ENCODE measurements at regions not wholly inside any gene's neighbourhood (a gene's known extent, or its start where the extent isn't known, plus 50 kb on each side); places are given as distances from the start of the nearest gene placed in this dataset.
A peak's percentile ranks its signal among the peaks of the same experiment; 100 is the strongest.
"Not testable (repeated sequence)": the region's sequence is repeated elsewhere in the genome, so short reads cannot be mapped to it uniquely, and the experiment has no call there.

DNA sequence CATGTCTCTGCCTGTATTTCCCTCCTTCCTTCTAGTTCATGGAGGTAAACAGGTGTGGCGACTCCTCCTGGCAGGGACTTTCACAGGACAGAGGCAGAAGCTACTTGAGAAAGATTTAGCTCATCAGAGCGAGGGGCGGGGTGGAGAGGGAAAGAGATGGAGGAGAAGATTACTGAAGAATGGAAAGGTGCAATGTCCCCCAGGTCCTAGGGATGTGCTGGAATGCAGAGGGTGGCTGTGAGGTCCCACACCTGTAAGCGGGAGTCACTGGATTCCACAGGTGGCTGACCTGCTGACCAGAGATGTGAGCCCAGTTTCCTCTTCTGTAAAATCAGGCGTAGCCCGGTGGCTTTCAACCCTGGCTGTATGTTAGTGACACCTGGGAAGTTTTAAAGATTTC is 199.2 kb upstream of the SULF2 start:
- no peak for DNase-seq (ENCODE audit: low spot score)
- TF ChIP-seq, protein P1, sequence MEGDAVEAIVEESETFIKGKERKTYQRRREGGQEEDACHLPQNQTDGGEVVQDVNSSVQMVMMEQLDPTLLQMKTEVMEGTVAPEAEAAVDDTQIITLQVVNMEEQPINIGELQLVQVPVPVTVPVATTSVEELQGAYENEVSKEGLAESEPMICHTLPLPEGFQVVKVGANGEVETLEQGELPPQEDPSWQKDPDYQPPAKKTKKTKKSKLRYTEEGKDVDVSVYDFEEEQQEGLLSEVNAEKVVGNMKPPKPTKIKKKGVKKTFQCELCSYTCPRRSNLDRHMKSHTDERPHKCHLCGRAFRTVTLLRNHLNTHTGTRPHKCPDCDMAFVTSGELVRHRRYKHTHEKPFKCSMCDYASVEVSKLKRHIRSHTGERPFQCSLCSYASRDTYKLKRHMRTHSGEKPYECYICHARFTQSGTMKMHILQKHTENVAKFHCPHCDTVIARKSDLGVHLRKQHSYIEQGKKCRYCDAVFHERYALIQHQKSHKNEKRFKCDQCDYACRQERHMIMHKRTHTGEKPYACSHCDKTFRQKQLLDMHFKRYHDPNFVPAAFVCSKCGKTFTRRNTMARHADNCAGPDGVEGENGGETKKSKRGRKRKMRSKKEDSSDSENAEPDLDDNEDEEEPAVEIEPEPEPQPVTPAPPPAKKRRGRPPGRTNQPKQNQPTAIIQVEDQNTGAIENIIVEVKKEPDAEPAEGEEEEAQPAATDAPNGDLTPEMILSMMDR (IDR thresholded peaks at IDR 0.05; ENCODE audit: borderline replicate concordance, control extremely low read depth, extremely low read depth, insufficient read depth, missing control alignments): no peak
- in situ Hi-C loops (cut with MboI; ENCODE audit: low sequenced_read_pairs, unreplicated experiment): no loop called here

DNA sequence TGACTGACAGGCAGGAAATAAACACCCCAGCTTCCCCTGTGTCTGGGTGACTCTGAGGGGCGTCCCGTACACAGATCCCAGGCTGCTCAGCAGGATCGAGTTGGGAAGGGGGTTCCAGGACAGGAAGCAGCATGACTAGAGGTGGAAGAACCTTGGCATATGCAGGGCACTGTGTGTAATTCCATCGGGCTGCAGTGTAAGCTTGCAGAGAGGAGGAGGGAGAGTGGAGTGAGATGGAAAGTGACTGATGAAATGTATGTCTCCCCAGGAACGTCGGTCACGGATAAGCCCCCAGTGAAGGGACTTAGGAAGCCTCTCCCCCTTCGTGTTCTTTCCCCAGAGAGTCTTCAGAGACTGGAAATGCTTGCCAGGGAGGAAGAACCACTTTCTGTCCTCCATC is 198.4 kb upstream of the SULF2 start:
- in situ Hi-C loops (cut with MboI; ENCODE audit: low sequenced_read_pairs, unreplicated experiment); DNase-seq (ENCODE audit: low spot score): not testable (repeated sequence)

DNA sequence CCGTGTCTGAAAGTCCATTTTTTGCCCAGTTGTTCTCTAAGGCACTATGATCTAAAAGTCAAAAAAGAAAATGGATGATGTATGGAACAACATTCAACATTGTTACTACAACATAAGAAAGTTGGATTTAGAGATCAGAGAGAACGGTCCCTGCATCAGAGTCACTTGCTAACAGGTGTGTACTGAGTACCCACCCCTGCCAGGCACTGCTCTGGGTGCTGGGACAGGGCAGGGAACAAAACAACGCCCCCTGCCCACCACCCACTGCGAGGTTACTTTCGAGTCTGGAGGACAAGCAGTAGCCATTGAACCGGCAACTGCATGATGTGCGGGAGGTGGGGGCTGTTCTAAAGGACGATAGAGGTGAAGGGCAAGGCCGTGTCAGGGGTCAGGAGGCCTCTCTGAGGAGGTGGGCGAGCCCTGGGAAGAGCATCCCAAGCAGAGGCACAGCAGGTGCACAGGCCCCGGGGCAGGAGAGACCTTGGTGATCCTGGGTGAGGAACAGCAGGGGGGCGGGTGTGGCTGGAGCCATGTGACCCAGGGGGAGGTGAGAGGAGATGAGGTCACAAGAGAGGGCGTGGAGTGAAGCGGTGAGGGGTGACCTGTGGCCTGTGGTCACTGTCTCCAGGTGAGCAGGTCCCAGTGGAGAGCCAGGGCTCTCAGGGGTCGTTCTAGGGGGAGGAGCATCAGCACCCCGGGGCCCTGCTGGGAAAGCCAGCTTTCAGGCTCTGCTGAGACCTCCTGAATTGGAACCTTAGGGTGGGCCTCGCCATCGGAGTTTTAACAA is 197.5 kb upstream of the SULF2 start:
- DNase-seq (ENCODE audit: low spot score): peak; percentile 58
- TF ChIP-seq, protein P1 (IDR thresholded peaks at IDR 0.05; ENCODE audit: borderline replicate concordance, control extremely low read depth, extremely low read depth, insufficient read depth, missing control alignments): no peak
- in situ Hi-C loops (cut with MboI; ENCODE audit: low sequenced_read_pairs, unreplicated experiment): no loop called here

DNA sequence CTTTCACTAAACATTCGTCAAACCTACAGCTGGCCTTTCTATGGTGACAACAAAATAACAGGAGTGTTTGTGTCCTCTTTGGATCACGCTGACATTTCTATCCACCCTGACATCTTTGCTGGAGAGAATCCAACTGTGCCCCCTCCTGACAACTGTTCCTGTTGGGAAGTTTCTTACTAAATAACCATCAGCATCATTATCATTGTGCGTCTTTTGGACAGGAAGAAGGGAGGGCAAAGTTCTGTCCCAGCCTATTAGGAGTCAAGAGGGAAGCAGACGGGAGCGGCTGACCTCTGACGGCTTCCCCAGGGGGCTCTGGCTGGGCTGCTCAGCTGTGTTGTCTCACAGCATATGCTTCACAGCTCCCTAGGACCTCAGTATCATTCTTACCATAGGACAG is 195.9 kb upstream of the SULF2 start:
- in situ Hi-C loops (cut with MboI; ENCODE audit: low sequenced_read_pairs, unreplicated experiment): no loop called here
- no peak for DNase-seq (ENCODE audit: low spot score)
- TF ChIP-seq, protein P1 (IDR thresholded peaks at IDR 0.05; ENCODE audit: borderline replicate concordance, control extremely low read depth, extremely low read depth, insufficient read depth, missing control alignments): no peak

DNA sequence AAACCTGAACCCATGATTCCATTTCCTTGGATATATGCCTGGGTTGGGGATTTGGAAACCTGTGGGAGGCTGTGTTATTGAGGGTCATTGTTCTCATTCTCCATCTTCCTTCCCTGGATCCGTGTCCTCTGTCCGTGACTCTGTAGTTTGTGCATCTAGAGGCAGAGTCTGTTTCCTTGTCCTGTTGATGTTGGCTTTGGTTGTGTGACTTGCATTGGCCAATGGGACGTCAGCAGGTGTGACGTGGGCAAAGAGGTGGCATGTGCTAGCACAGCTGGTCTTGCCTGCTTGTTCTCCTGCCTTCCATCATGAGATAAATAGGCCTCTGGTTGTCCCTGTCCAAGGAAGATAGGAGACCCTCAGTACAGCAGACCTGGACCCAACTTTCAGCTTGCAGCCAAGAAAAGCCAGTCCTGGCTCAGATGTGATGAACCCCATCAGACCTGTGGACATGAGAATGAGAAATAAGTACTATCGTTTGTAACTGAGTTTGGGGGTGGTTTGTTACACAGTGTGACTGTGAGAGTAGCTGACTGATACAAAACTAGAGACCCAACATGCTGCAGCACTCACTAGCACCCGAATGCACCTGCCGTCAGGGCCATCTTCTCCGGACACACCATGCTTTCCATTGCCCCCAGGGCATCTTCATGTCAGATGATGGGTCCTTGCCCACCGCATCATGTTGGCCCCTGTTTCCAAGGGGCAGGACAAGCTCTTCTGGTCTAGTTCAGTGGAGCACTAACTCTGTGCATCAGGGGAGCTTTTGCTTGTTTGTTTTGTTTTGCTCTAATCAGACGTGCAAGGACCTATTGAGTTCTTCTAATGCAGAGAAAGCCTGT is 195.3 kb upstream of the SULF2 start:
- no peak for DNase-seq (ENCODE audit: low spot score)
- TF ChIP-seq, protein P1 (IDR thresholded peaks at IDR 0.05; ENCODE audit: borderline replicate concordance, control extremely low read depth, extremely low read depth, insufficient read depth, missing control alignments): no peak
- in situ Hi-C loops (cut with MboI; ENCODE audit: low sequenced_read_pairs, unreplicated experiment): no loop called here

DNA sequence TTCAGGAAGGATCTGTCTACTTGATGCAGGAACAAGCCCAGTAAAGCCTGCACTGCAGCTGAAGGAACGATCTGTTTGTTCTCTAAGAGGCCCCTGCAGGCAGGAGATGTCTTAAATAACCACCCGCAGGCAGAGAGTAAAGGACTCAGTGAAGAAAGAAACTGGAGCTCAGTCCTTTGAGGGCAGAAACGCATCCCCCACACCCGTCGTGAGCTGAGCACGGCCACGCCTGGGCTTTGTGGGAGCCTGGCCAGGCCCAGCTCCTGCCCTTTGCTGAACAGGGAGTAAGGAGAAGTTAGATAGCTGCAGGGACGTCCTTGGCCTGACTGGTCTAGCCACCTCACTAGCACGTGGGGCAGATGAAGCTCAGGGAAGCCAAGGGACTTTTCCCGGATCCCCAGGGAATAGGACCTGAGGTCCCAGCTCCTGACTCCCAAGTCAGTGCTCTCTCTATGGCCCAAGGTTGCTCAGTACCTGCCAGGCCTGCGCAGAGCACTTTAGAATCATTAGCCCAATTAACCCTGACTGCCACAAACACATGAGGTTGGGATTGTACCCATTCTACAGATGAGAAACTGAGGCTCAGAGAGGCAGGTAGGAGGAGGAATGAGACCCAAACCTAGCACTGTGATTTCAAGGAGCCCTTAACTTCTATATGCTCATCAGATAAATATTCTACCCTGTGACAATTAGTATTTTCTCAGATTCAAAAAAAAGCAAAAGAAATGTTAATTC is 194.2 kb upstream of the SULF2 start:
- in situ Hi-C loops (cut with MboI; ENCODE audit: low sequenced_read_pairs, unreplicated experiment); DNase-seq (ENCODE audit: low spot score): not testable (repeated sequence)

DNA sequence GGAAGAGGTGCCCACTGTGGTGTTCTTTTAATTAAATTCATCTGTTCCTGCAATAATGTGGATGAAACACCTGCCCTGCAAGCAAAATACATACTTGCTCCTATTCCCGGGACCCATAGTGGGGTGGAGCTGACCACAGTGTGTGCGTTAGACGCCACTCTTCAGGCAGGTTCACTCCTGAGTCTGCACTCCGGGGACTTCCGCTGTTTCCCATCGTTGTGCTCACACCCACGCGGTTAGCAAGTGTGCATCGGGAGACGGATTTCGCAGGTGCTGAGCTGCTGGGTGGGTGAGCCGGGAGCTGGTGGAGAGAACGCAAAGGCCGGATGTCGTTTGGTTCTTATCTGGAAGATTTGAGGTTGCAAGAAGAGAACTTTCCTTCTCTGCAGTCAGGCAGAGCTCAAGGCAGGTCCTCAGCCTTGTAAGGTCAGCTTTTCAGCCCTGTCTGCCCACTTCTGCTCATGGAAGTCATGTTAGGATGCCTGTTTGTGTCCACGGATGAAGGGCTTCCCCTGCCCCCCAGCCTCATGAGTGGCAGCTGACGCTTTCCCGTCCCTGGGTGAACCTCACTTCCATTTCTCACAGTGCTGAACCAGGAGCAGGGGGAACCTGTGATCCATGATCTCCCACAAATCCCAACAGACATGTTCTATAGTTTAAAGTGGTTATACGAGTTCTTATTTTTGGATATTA is 193.3 kb upstream of the SULF2 start:
- in situ Hi-C loops (cut with MboI; ENCODE audit: low sequenced_read_pairs, unreplicated experiment); DNase-seq (ENCODE audit: low spot score): not testable (repeated sequence)

DNA sequence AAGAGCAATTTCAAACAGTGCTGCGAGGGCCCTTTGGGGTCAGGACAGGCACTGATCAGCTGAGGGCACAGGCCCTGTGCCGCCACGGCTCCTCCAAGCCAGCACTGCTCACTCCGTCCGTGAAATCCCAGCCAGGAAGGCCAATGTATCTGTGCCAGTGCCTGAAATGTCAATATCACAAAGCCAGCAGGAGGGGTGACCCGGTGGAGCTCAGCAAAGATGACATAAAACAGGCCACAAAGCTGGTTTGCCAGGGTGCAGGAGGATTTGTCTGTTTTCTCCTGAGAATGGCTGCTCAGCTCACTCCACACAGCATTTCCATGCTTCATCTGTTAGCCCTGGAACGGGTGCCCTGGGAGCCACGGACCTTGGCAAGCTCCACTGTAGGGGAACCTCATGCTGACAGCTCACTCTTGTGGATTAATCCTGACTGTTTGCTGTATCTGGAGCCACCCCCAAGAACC is 192.5 kb upstream of the SULF2 start:
- DNase-seq (ENCODE audit: low spot score); in situ Hi-C loops (cut with MboI; ENCODE audit: low sequenced_read_pairs, unreplicated experiment): not testable (repeated sequence)

DNA sequence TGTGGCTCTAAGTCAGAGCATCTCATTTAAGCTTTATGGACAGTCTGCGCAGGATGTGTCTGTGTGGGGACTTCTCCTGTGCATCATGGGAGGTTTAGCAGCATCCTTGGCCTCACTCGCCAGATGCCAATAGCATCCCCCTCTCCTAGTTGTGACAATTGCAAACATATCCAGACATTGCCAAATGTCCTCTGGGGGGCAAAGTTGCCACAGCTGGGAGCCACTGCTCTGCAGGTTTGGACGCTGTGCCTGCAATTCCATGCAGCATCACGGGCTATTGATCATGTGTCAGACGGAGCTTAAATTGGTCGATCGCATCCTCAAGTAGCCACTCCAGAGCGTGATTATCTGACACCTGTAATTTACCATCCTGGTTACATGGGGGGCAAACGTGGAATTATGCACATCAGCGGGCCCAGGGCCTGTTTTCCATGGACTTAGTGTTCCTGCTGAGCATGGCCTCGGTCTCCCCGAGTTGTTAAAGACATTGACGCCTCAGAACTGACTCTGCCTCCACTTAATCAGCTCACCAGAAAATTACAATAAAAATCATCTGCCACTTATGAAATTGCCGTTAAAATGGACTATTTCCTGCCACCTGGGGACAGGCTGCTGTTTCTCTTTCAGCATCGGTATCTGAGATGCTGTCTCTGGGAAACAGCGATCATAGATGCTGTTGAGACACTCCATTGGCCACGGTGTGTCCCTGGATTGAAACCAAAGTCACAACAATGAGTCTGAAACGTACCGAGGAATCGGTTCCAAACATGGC is 191.9 kb upstream of the SULF2 start:
- in situ Hi-C loops (cut with MboI; ENCODE audit: low sequenced_read_pairs, unreplicated experiment); DNase-seq (ENCODE audit: low spot score): not testable (repeated sequence)
